Loucy (cell line): ENCODE measurements at regions not wholly inside any gene's neighbourhood (a gene's known extent, or its start where the extent isn't known, plus 50 kb on each side); places are given as distances from the start of the nearest gene placed in this dataset.

Experiments used
- H2AFZ ChIP-seq: fragments of 200-600 bp; sonication (generic); 2 replicates; pipeline ENCODE4 v1.6.0; 2016; ENCODE audit warnings: antibody characterized with exemption, mild to moderate bottlenecking, low read length, moderate library complexity
- H3F3A ChIP-seq: fragments of 200-600 bp; 2 replicates; pipeline ENCODE4 v1.6.0; 2016; ENCODE audit warnings: antibody characterized with exemption, low read depth, mild to moderate bottlenecking
- H3K27me3 ChIP-seq: fragments of 200-600 bp; sonication (generic); 2 replicates; pipeline ENCODE4 v1.6.1; 2014; ENCODE audit warnings: low read length, mild to moderate bottlenecking; ENCODE audit not compliant: insufficient read depth, poor library complexity, severe bottlenecking
- H3K36me3 ChIP-seq: fragments of 200-600 bp; sonication (generic); 2 replicates; pipeline ENCODE4 v1.6.1; 2016; ENCODE audit warnings: low read length; ENCODE audit not compliant: insufficient read depth
- H3K4me1 ChIP-seq: fragments of 200-600 bp; sonication (generic); 2 replicates; pipeline ENCODE4 v1.5.1; 2014; ENCODE audit warnings: low read length, mild to moderate bottlenecking; ENCODE audit not compliant: insufficient read depth, poor library complexity, severe bottlenecking
- H3K4me2 ChIP-seq: fragments of 200-600 bp; sonication (generic); 2 replicates; pipeline ENCODE4 v1.6.0; 2014; ENCODE audit warnings: antibody characterized with exemption, low read length, low read depth, mild to moderate bottlenecking; ENCODE audit not compliant: poor library complexity, severe bottlenecking
- H3K4me3 ChIP-seq: fragments of 200-600 bp; sonication (generic); 2 replicates; pipeline ENCODE4 v1.5.1; 2014; ENCODE audit warnings: low read length, mild to moderate bottlenecking, mixed read lengths; ENCODE audit not compliant: poor library complexity, severe bottlenecking
- H3K79me2 ChIP-seq: fragments of 200-600 bp; sonication (generic); 2 replicates; pipeline ENCODE4 v1.6.1; 2014; ENCODE audit warnings: low read length; ENCODE audit not compliant: insufficient read depth
- H3K9ac ChIP-seq: fragments of 200-600 bp; sonication (generic); 2 replicates; pipeline ENCODE4 v1.6.0; 2014; ENCODE audit warnings: mild to moderate bottlenecking, low read depth, low read length, moderate library complexity; ENCODE audit not compliant: poor library complexity, severe bottlenecking
- H3K9me2 ChIP-seq: fragments of 200-600 bp; sonication (generic); replicated peaks from 2 replicates; pipeline ENCODE4 v1.6.1; 2016; ENCODE audit warnings: low read depth, low read length, mixed read lengths
- H3K9me3 ChIP-seq: fragments of 200-600 bp; sonication (generic); 2 replicates; pipeline ENCODE4 v1.6.1; 2014; ENCODE audit warnings: mild to moderate bottlenecking, antibody characterized with exemption, low read length, low read depth; ENCODE audit not compliant: insufficient read depth
- H4K20me1 ChIP-seq: fragments of 200-600 bp; sonication (generic); 2 replicates; pipeline ENCODE4 v1.6.0; 2014; ENCODE audit warnings: antibody characterized with exemption, low read length, mild to moderate bottlenecking; ENCODE audit not compliant: insufficient read depth, poor library complexity, severe bottlenecking
- CTCF ChIP-seq: fragments of 200-600 bp; sonication (generic); conservative IDR thresholded peaks from 2 replicates; pipeline ENCODE4 v1.5.1; 2014; ENCODE audit warnings: mild to moderate bottlenecking, antibody characterized with exemption, low read length
- EZH2phosphoT487 ChIP-seq: fragments of 200-600 bp; IDR thresholded peaks from 2 replicates; pipeline ENCODE4 v1.6.1; 2018; ENCODE audit warnings: antibody characterized with exemption, mild to moderate bottlenecking, moderate library complexity, borderline replicate concordance

DNA sequence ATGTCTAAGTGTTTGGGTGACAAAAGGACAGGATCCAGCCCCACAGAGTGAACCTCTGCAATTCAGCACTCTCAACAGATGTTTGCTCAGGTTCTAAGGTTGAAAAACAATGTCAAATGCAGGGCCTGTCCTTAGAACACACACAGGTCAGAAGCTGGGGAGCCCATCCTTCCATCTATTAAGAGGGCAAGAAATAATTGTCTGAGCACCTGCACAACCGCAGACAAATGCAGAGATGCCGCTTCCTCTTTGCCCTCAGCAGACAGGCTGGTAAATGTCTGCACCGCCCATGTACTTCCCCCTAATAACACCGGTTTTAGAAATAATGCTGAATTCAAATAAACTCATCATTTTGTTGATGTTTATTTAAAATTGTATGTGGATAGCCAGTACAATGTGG lies 414.5 kb upstream of the ADAMTS16 start:
- Histone ChIP-seq H3K9me3 (no peaks in the 10 kb centered on the region), H4K20me1 (no peaks in the 10 kb centered on the region), H3K36me3 (no peaks in the 10 kb centered on the region), H3K79me2 (no peaks in the 10 kb centered on the region), H3K4me2 (no peak overlapping the region), H3K27me3 (no peaks in the 10 kb centered on the region), H3K9me2 (no peaks in the 10 kb centered on the region), H3K9ac (no peak overlapping the region), H3F3A (no peaks in the 10 kb centered on the region), H3K4me3 (no peak overlapping the region), H2AFZ (no peak overlapping the region), H3K4me1 (no peaks in the 10 kb centered on the region)
- TF ChIP-seq CTCF: no peak
- TF ChIP-seq EZH2phosphoT487: no peak

GRCh38 chr5:4730279-4730678 lies 409.9 kb upstream of the ADAMTS16 start:
- Histone ChIP-seq H3K4me2 (no peak overlapping the region), H3K79me2 (no peaks in the 10 kb centered on the region), H2AFZ (no peak overlapping the region), H3K9ac (no peak overlapping the region), H4K20me1 (no peaks in the 10 kb centered on the region), H3K27me3 (no peaks in the 10 kb centered on the region), H3K9me3 (no peaks in the 10 kb centered on the region), H3K9me2 (no peaks in the 10 kb centered on the region), H3K4me3 (no peak overlapping the region), H3K4me1 (no peaks in the 10 kb centered on the region), H3F3A (no peaks in the 10 kb centered on the region), H3K36me3 (no peaks in the 10 kb centered on the region)
- no peak for TF ChIP-seq EZH2phosphoT487
- TF ChIP-seq CTCF: no peak

DNA sequence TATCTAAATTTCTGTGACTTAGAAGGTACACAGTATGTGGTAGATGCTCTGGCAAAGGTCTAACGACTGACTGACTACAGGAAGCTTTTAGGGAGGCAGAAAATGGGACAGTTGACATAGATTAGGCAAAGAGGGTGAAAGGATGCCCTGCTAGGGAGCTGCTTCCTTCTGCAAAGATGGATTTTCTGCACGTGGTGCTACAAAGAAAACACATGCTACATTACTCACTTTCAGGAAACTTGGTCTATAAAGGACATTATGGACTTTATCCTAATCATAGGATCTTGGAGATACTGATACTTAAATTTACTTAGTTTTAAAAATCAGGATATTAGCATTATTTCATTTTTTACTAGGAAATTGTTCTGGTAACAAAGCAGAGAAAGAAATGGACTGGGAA lies 405.8 kb upstream of the ADAMTS16 start:
- no peaks in the 10 kb centered on the region for H3K9me3 ChIP-seq
- H3K9ac ChIP-seq: no peak overlapping the region
- no peaks in the 10 kb centered on the region for H3F3A ChIP-seq
- no peak overlapping the region for H2AFZ ChIP-seq
- H4K20me1 ChIP-seq: no peaks in the 10 kb centered on the region
- TF ChIP-seq CTCF (no peak), EZH2phosphoT487 (no peak)
- no peaks in the 10 kb centered on the region for H3K4me1 ChIP-seq
- H3K27me3 ChIP-seq: no peaks in the 10 kb centered on the region
- no peak overlapping the region for H3K4me3 ChIP-seq
- H3K9me2 ChIP-seq: no peaks in the 10 kb centered on the region
- no peaks in the 10 kb centered on the region for H3K36me3 ChIP-seq
- H3K79me2 ChIP-seq: no peaks in the 10 kb centered on the region
- no peak overlapping the region for H3K4me2 ChIP-seq
